ENCODE measurements at regions not wholly inside any gene's neighbourhood (a gene's known extent, or its start where the extent isn't known, plus 50 kb on each side); places are given as distances from the start of the nearest gene placed in this dataset.

DNA sequence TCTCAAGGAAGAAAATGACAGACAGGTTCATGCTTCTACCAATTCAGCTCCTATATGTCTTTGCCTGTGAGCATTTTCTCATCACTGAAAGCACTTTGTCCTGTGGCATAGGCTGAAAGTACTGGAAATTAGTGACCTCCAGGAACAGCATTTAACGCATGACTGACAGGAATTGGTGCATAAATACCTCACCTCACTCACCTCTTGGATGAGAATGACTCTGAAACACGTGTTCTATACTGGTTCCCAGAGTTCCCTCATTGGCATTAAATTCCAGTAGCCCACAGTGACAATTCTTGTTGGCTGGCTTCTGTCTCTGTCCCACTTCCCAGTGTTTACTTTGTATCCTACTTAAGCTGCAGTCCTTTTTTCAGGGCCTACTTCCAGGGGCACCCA is 83.4 kb upstream of the MAPRE2 start:
- TF ChIP-seq, protein P1, sequence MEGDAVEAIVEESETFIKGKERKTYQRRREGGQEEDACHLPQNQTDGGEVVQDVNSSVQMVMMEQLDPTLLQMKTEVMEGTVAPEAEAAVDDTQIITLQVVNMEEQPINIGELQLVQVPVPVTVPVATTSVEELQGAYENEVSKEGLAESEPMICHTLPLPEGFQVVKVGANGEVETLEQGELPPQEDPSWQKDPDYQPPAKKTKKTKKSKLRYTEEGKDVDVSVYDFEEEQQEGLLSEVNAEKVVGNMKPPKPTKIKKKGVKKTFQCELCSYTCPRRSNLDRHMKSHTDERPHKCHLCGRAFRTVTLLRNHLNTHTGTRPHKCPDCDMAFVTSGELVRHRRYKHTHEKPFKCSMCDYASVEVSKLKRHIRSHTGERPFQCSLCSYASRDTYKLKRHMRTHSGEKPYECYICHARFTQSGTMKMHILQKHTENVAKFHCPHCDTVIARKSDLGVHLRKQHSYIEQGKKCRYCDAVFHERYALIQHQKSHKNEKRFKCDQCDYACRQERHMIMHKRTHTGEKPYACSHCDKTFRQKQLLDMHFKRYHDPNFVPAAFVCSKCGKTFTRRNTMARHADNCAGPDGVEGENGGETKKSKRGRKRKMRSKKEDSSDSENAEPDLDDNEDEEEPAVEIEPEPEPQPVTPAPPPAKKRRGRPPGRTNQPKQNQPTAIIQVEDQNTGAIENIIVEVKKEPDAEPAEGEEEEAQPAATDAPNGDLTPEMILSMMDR (IDR thresholded peaks at IDR 0.05; ENCODE audit: low read depth, low read length, missing input control), result no peak
- TF ChIP-seq RAD21 (IDR thresholded peaks at IDR 0.05) (no peak), SP1 (IDR thresholded peaks at IDR 0.05) (no peak), YY1 (IDR thresholded peaks at IDR 0.05) (no peak), FOXA1 (IDR thresholded peaks at IDR 0.05) (no peak), REST (IDR thresholded peaks at IDR 0.05) (no peak), ATF3 (IDR thresholded peaks at IDR 0.05) (no peak), TAF1 (conservative IDR thresholded peaks at IDR 0.05) (no peak), HNF4A (conservative IDR thresholded peaks at IDR 0.05) (no peak), MAX (IDR thresholded peaks at IDR 0.05) (no peak), ZBTB33 (IDR thresholded peaks at IDR 0.05) (no peak), EGR1 (IDR thresholded peaks at IDR 0.05; ENCODE audit: low read depth in 2 of 2) (no peak)
